ENCODE measurements at regions not wholly inside any gene's neighbourhood (a gene's known extent, or its start where the extent isn't known, plus 50 kb on each side); places are given as distances from the start of the nearest gene placed in this dataset.

DNA sequence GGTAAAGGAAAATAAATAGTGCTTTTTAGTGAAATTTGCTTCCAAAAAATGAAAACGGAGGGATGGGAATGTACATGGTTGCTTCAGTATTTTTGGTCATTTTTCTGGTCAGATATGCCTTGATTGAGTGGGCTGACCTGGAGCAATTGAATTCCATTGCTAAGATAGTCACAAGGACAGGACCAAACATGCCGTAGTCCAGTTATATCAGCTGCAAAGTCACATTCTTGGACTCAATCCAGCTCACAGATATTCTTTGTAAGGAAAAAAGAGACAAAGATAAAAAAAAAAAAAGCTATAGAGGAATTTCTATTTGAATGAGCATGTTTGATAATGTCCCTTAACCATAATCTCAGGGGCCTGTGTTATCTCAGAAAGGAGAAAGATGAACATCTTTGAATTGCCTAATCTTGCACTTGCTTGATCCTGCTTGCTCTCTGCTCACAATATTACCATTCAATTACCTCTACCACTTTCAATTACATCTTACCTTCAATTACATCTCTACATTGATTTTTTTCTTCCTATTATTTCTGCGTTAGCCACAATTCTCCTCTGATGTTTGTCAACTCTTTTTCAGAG is 75.4 kb upstream of the PACRGL start:
- Histone ChIP-seq H3K36me3 (ENCODE audit: control insufficient read depth in 1 of 2, insufficient read depth in 2 of 2, low read length in 2 of 2) (no peaks in the 10 kb centered on the region), H3K9ac (ENCODE audit: low read depth in 1 of 2, low read length in 2 of 2) (no peak overlapping the region), H3K4me1 (ENCODE audit: control insufficient read depth in 1 of 2, insufficient read depth in 2 of 2, low read length in 2 of 2) (peaks cover 0 to 4% of the 10 kb centered on the region in 2 donors), H3K27ac (ENCODE audit: low read depth, low read length) (no peak overlapping the region), H3K9me3 (ENCODE audit: control insufficient read depth in 1 of 2, low read length in 2 of 2) (no peaks in the 10 kb centered on the region), H3K27me3 (ENCODE audit: control insufficient read depth in 1 of 2, insufficient read depth in 2 of 2, low read length in 2 of 2) (no peaks in the 10 kb centered on the region), H3K4me3 (ENCODE audit: low read depth in 1 of 2, low read length in 2 of 2) (no peak overlapping the region)

DNA sequence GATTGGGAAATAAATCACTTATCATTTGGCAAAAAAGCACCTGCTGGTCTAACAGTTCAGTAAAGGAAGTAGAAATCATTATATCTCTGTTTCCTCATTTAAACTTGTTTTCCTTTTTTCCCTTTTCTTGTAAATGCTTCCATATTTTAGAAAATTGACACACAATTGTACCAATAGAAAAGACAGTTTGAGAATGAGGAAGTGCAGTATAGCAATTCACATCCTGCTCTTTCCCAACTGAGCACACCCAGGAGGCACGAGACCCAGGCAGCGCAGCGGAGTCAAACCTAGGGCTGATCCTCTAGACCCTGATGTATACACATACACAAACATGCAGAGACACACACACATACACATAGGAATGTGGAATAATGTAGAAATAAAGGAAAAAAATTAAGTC is 74.8 kb upstream of the PACRGL start:
- no peaks in the 10 kb centered on the region for H3K36me3 ChIP-seq (ENCODE audit: control insufficient read depth in 1 of 2, insufficient read depth in 2 of 2, low read length in 2 of 2)
- H3K9me3 ChIP-seq (ENCODE audit: control insufficient read depth in 1 of 2, low read length in 2 of 2), result no peaks in the 10 kb centered on the region
- H3K4me3 ChIP-seq (ENCODE audit: low read depth in 1 of 2, low read length in 2 of 2), result no peak overlapping the region
- H3K27ac ChIP-seq (ENCODE audit: low read depth, low read length), result no peak overlapping the region
- H3K27me3 ChIP-seq (ENCODE audit: control insufficient read depth in 1 of 2, insufficient read depth in 2 of 2, low read length in 2 of 2), result no peaks in the 10 kb centered on the region
- H3K4me1 ChIP-seq (ENCODE audit: control insufficient read depth in 1 of 2, insufficient read depth in 2 of 2, low read length in 2 of 2), result peaks cover 0 to 4% of the 10 kb centered on the region in 2 donors
- no peak overlapping the region for H3K9ac ChIP-seq (ENCODE audit: low read depth in 1 of 2, low read length in 2 of 2)

DNA sequence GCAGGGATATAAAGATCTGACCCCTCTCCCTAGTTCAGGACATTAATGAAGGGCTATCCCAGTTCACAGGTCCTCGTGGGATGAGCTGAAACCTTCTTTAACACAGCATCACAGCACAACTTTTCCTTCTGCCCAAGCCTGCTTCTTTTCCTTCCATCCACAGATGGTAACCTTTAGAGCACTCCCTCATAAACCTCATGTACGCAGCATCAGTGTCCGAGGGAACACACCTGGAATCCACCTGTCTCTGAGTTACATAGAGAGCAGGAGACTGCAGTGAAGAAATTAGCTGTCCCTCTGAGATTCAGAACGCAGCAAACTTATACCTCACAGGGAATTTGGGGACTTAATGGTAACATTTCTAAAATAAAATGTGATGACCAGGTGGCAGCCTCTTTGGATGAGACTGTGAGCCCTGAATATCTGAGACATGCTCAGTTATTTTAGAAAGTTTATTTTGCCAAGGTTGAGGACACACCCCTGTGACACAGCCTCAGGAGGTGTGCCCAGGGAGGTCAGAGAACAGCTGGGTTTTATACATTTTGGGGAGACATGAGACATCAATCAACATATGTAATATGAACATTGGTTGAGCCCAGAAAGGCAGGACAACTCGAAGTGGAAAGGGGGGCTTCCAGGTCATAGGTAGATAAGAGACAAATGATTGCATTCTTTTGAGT is 73.8 kb upstream of the PACRGL start:
- Histone ChIP-seq H3K27me3 (ENCODE audit: control insufficient read depth in 1 of 2, insufficient read depth in 2 of 2, low read length in 2 of 2) (no peaks in the 10 kb centered on the region), H3K4me1 (ENCODE audit: control insufficient read depth in 1 of 2, insufficient read depth in 2 of 2, low read length in 2 of 2) (no peaks in the 10 kb centered on the region), H3K9ac (ENCODE audit: low read depth in 1 of 2, low read length in 2 of 2) (no peak overlapping the region), H3K4me3 (ENCODE audit: low read depth in 1 of 2, low read length in 2 of 2) (no peak overlapping the region), H3K36me3 (ENCODE audit: control insufficient read depth in 1 of 2, insufficient read depth in 2 of 2, low read length in 2 of 2) (no peaks in the 10 kb centered on the region), H3K27ac (ENCODE audit: low read depth, low read length) (no peak overlapping the region), H3K9me3 (ENCODE audit: control insufficient read depth in 1 of 2, low read length in 2 of 2) (no peaks in the 10 kb centered on the region)

DNA sequence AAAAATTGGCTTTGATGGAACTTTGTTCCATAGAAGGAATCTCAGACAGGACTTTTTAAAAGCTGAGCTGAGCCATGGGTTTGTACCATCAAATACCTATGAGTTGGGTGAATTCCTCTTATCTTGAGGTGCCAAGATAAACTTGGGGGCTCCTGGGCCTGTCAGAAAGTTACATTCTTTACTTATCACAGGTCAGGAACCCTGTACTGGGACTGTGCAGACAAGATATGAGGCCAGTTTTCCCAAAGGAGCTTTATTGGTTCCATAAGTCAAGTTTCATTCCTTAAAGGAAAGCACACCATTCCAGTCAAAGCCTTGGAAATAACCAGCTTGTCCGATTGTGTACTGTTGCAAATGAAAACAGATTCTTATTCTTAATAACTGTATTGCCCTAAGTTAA is 72.4 kb upstream of the PACRGL start:
- Histone ChIP-seq H3K4me3 (ENCODE audit: low read depth in 1 of 2, low read length in 2 of 2) (no peak overlapping the region), H3K4me1 (ENCODE audit: control insufficient read depth in 1 of 2, insufficient read depth in 2 of 2, low read length in 2 of 2) (no peaks in the 10 kb centered on the region), H3K27me3 (ENCODE audit: control insufficient read depth in 1 of 2, insufficient read depth in 2 of 2, low read length in 2 of 2) (no peaks in the 10 kb centered on the region), H3K9me3 (ENCODE audit: control insufficient read depth in 1 of 2, low read length in 2 of 2) (no peaks in the 10 kb centered on the region), H3K27ac (ENCODE audit: low read depth, low read length) (no peak overlapping the region), H3K9ac (ENCODE audit: low read depth in 1 of 2, low read length in 2 of 2) (no peak overlapping the region), H3K36me3 (ENCODE audit: control insufficient read depth in 1 of 2, insufficient read depth in 2 of 2, low read length in 2 of 2) (no peaks in the 10 kb centered on the region)

DNA sequence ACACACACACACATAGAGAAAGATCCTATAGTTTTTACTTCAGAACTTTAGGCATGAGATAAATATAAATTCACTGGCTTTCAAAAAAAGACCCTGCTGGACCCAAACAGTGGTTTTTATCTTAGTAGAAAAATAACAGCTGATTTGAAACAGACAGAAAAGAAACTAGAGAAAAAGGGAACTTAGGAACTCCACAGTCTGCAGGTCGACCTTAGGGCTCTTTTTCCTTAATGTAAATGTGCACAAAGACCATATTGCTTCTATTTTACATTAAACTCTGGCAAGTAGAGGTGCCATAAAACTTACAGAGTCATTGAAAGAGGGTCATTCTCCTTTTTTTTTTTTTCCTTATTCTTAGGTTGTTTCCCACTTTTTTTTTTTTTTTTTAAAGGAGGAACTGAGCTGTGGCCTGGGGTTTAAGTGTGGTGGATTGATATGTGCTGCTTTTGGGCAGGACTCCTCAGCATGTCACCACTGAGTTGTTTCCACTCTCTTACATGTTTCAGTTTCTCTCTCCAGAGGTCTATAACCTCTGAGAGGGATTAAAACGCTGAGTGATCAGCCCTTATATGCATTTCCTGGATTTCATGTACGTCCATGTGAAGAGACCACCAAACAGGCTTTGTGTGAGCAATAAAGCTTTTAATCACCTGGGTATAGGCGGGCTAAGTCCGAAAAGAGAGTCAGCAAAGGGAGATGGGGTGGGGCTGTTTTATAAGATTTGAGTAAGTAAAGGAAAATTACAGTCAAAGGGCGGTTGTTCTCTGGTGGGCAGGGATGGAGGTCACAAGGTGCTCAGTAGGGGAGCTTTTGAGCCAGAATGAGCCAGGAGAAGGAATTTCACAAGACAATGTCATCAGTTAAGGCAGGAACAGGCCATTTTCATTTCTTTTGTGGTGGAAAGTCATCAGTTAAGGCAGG is 70.8 kb upstream of the PACRGL start:
- no peaks in the 10 kb centered on the region for H3K9me3 ChIP-seq (ENCODE audit: control insufficient read depth in 1 of 2, low read length in 2 of 2)
- no peaks in the 10 kb centered on the region for H3K27me3 ChIP-seq (ENCODE audit: control insufficient read depth in 1 of 2, insufficient read depth in 2 of 2, low read length in 2 of 2)
- H3K4me1 ChIP-seq (ENCODE audit: control insufficient read depth in 1 of 2, insufficient read depth in 2 of 2, low read length in 2 of 2), result no peaks in the 10 kb centered on the region
- H3K4me3 ChIP-seq (ENCODE audit: low read depth in 1 of 2, low read length in 2 of 2), result no peak overlapping the region
- H3K36me3 ChIP-seq (ENCODE audit: control insufficient read depth in 1 of 2, insufficient read depth in 2 of 2, low read length in 2 of 2), result no peaks in the 10 kb centered on the region
- no peak overlapping the region for H3K9ac ChIP-seq (ENCODE audit: low read depth in 1 of 2, low read length in 2 of 2)
- H3K27ac ChIP-seq (ENCODE audit: low read depth, low read length), result no peak overlapping the region

DNA sequence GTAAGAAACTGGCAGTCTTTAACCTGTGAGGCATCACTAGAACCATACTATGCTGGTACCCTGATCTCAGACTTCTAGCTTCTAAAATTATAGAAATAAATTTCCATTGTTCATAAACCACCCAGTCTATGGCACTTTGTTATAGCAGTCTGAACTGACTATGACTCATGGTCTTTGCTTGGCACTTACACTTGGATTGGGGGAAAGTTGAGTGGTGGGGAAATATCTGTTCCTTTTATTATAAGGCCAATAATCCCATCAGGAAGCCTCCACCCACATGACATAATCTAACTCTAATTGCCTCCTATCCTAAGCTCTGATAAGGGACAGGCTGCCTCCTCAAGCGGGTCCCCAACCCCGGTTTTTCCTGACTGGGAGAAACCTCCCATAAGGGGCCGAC is 61.4 kb upstream of the PACRGL start:
- no peaks in the 10 kb centered on the region for H3K9me3 ChIP-seq (ENCODE audit: control insufficient read depth in 1 of 2, low read length in 2 of 2)
- H3K36me3 ChIP-seq (ENCODE audit: control insufficient read depth in 1 of 2, insufficient read depth in 2 of 2, low read length in 2 of 2), result no peaks in the 10 kb centered on the region
- no peak overlapping the region for H3K4me3 ChIP-seq (ENCODE audit: low read depth in 1 of 2, low read length in 2 of 2)
- H3K9ac ChIP-seq (ENCODE audit: low read depth in 1 of 2, low read length in 2 of 2), result no peak overlapping the region
- no peak overlapping the region for H3K27ac ChIP-seq (ENCODE audit: low read depth, low read length)
- H3K27me3 ChIP-seq (ENCODE audit: control insufficient read depth in 1 of 2, insufficient read depth in 2 of 2, low read length in 2 of 2), result no peaks in the 10 kb centered on the region
- H3K4me1 ChIP-seq (ENCODE audit: control insufficient read depth in 1 of 2, insufficient read depth in 2 of 2, low read length in 2 of 2), result no peaks in the 10 kb centered on the region

DNA sequence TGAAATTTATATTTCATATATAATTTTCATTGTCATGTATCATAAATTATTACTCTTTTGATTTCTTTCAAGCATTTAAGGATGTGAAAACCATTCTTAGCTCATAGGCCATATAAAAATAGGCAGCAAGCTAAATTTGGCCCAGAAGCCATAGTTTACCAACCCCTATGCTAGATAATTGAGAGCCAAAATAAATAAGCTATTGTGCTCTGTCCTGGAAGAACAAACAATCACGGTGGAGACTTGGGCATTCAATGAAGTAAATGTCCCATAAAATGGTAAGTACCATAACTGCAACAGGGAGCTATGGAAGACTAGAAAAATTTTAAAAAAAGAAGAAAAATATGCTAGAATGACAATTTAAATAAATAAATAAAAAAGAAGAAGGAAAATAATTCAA is 60.9 kb upstream of the PACRGL start:
- no peak overlapping the region for H3K4me3 ChIP-seq (ENCODE audit: low read depth in 1 of 2, low read length in 2 of 2)
- H3K36me3 ChIP-seq (ENCODE audit: control insufficient read depth in 1 of 2, insufficient read depth in 2 of 2, low read length in 2 of 2), result no peaks in the 10 kb centered on the region
- H3K9ac ChIP-seq (ENCODE audit: low read depth in 1 of 2, low read length in 2 of 2), result no peak overlapping the region
- no peaks in the 10 kb centered on the region for H3K9me3 ChIP-seq (ENCODE audit: control insufficient read depth in 1 of 2, low read length in 2 of 2)
- no peak overlapping the region for H3K27ac ChIP-seq (ENCODE audit: low read depth, low read length)
- H3K4me1 ChIP-seq (ENCODE audit: control insufficient read depth in 1 of 2, insufficient read depth in 2 of 2, low read length in 2 of 2), result no peaks in the 10 kb centered on the region
- H3K27me3 ChIP-seq (ENCODE audit: control insufficient read depth in 1 of 2, insufficient read depth in 2 of 2, low read length in 2 of 2), result no peaks in the 10 kb centered on the region

DNA sequence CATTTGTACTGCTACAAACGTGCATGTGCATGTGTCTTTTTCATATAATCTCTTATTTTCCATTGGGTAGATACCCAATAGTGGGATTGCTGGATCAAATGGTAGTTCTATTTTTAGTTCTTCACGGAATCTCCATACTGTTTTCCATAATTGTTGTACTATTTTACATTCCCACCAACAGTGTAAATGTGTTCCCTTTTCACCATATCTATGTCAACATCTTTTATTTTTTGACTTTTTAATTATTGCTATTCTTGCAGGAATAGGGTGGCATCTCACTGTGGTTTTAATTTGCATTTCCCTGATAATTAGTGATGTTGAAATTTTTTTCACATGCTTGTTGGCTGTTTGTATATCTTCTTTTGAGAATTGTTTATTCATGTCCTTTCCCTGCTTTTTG is 59.3 kb upstream of the PACRGL start:
- Histone ChIP-seq H3K4me3 (ENCODE audit: low read depth in 1 of 2, low read length in 2 of 2) (no peak overlapping the region), H3K9ac (ENCODE audit: low read depth in 1 of 2, low read length in 2 of 2) (no peak overlapping the region), H3K4me1 (ENCODE audit: control insufficient read depth in 1 of 2, insufficient read depth in 2 of 2, low read length in 2 of 2) (no peaks in the 10 kb centered on the region), H3K36me3 (ENCODE audit: control insufficient read depth in 1 of 2, insufficient read depth in 2 of 2, low read length in 2 of 2) (no peaks in the 10 kb centered on the region), H3K9me3 (ENCODE audit: control insufficient read depth in 1 of 2, low read length in 2 of 2) (no peaks in the 10 kb centered on the region), H3K27ac (ENCODE audit: low read depth, low read length) (no peak overlapping the region), H3K27me3 (ENCODE audit: control insufficient read depth in 1 of 2, insufficient read depth in 2 of 2, low read length in 2 of 2) (no peaks in the 10 kb centered on the region)

DNA sequence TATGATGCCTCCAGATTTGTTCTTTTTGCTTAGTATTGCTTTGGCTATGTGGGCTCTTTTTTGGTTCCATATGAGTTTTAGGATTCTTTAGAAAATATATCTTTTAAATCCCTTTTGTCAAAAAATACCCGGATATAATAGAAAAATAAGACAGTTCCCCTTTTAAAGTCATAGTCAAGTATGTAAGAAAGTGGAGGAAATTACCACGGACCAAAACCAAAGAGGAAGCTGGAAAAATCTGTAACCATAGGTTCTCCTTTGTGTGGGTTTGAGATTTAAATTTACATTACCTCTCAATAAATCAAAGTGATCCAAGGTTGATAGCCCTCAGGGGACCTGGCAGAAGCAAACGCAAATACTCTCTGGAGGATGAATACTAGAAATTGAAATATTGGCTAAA is 58.3 kb upstream of the PACRGL start:
- H3K4me3 ChIP-seq (ENCODE audit: low read depth in 1 of 2, low read length in 2 of 2), result no peak overlapping the region
- no peaks in the 10 kb centered on the region for H3K27me3 ChIP-seq (ENCODE audit: control insufficient read depth in 1 of 2, insufficient read depth in 2 of 2, low read length in 2 of 2)
- H3K27ac ChIP-seq (ENCODE audit: low read depth, low read length), result no peak overlapping the region
- H3K9me3 ChIP-seq (ENCODE audit: control insufficient read depth in 1 of 2, low read length in 2 of 2), result no peaks in the 10 kb centered on the region
- no peak overlapping the region for H3K9ac ChIP-seq (ENCODE audit: low read depth in 1 of 2, low read length in 2 of 2)
- no peaks in the 10 kb centered on the region for H3K36me3 ChIP-seq (ENCODE audit: control insufficient read depth in 1 of 2, insufficient read depth in 2 of 2, low read length in 2 of 2)
- H3K4me1 ChIP-seq (ENCODE audit: control insufficient read depth in 1 of 2, insufficient read depth in 2 of 2, low read length in 2 of 2), result no peaks in the 10 kb centered on the region

DNA sequence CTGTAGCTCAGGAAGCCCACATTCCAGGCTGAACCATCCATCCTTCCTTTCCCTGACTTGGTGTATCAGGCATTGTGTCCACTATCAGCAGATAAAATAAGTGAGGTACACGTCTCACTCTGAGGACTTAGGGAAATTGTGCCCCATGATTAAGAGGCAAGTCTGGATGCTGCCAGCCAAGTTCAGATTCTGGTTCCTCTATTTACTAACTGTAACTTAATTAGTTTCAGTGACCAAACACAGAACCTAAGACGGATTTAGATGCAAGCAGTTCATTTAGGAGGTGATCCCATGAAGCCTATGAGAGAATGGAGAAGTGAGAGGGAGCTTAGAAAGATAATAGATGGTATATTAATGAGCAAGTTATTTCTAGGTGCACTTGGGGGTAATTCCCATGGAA is 56.6 kb upstream of the PACRGL start:
- H3K4me1 ChIP-seq (ENCODE audit: control insufficient read depth in 1 of 2, insufficient read depth in 2 of 2, low read length in 2 of 2), result no peaks in the 10 kb centered on the region
- H3K9me3 ChIP-seq (ENCODE audit: control insufficient read depth in 1 of 2, low read length in 2 of 2), result no peaks in the 10 kb centered on the region
- H3K36me3 ChIP-seq (ENCODE audit: control insufficient read depth in 1 of 2, insufficient read depth in 2 of 2, low read length in 2 of 2), result no peaks in the 10 kb centered on the region
- no peaks in the 10 kb centered on the region for H3K27me3 ChIP-seq (ENCODE audit: control insufficient read depth in 1 of 2, insufficient read depth in 2 of 2, low read length in 2 of 2)
- H3K4me3 ChIP-seq (ENCODE audit: low read depth in 1 of 2, low read length in 2 of 2), result no peak overlapping the region
- no peak overlapping the region for H3K9ac ChIP-seq (ENCODE audit: low read depth in 1 of 2, low read length in 2 of 2)
- no peak overlapping the region for H3K27ac ChIP-seq (ENCODE audit: low read depth, low read length)
